HG03442 (cell line): ENCODE measurements at regions not wholly inside any gene's neighbourhood (a gene's known extent, or its start where the extent isn't known, plus 50 kb on each side); places are given as distances from the start of the nearest gene placed in this dataset.
A peak's percentile ranks its signal among the peaks of the same experiment; 100 is the strongest.
"Not testable (repeated sequence)": the region's sequence is repeated elsewhere in the genome, so short reads cannot be mapped to it uniquely, and the experiment has no call there.

Experiments
- ATAC-seq: cut with Tn5 transposase; IDR thresholded peaks from one replicate; pipeline ENCODE4 v1.9.1; 2021; ENCODE audit warnings: mild to moderate bottlenecking, moderate library complexity; ENCODE audit not compliant: unreplicated experiment

GRCh38 chr5:26563979-26564378 lies 474.4 kb downstream of the CDH9 start:
- no peak for ATAC-seq

- no peak for ATAC-seq
Observed at GRCh38 chr5:26553079-26553478, 485.3 kb downstream of the CDH9 start.

GRCh38 chr5:26543987-26544386 lies 494.4 kb downstream of the CDH9 start:
- ATAC-seq: no peak

DNA sequence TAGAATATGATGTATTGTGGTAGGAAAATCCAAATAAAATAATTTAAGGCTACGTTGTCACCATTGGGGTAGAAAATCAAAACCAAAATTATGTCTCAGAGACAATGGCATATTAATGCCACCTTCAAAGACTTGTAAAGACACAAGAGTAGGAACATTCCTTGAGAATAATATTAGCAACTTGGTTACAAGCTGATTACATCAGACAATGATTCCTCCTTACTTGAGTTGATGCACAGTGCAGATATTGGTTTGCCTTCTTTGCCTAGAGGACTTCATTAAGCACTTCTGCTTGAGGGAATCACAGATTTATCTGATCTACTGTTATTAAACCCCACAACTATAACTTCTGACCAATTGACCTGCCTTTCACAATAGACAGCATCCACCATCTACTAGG lies 500.2 kb downstream of the CDH9 start:
- ATAC-seq: no peak

DNA sequence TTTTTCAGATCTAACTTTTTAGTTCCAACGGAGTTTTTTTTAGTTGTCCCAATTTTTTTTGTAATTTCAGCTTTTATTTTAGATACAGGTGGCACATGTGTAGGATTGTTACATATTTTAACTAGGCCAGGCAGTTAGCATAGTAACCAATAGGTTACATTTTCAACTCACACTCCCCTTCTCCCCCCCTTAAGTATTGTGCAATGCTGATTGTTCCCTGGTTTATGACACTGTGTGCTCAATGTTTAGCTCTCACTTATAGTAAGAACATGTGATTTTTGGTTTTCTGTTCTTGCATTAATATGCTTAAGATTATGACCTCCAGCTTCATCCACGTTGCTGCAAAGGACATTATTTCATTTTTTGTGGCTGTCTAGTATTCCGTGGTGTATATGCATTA lies 503.2 kb downstream of the CDH9 start:
- no peak for ATAC-seq

- ATAC-seq: no peak
Observed at GRCh38 chr5:26530305-26530704, 508.1 kb downstream of the CDH9 start.

DNA sequence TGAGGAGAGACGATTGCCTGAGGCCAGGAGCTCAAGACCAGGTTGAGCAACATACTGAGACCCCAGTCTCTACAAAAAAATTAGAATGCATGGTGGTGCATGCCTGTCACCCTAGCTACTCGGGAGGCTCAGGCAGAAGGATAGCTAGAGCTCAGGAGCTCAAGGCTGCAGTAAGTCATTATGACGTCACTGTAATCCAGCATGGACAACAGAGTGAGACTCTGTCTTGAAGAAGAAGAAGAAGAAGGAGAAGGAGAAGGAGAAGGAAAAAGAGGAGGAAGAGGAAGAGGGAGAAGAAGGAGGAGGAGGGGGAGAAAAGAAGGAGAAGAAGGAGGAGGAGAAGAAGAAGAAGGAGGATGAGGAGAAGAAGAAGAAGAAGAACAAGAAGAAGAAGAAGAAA lies 519.1 kb downstream of the CDH9 start:
- ATAC-seq: no peak

- ATAC-seq: no peak
Observed at GRCh38 chr5:26518065-26518464, 520.3 kb downstream of the CDH9 start.

GRCh38 chr5:26498972-26499371 lies 539.4 kb downstream of the CDH9 start:
- ATAC-seq: no peak

DNA sequence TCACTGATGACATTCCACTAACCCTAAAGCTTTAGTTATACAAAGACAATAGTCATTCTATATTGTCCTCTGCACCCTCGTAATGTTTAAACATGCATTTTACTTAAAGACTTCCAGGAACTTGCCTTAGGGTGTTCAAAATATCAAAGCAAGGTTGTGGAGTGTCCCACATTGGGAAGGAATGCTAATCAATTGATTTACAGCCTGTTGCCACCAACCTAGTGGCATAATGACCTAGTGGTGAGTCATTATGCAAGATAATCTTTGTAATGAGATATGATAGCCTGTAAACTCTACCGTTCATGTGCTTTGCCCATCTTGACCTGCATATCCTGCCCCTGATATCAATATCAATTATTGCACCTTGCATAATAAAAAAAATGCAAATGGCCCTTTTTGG lies 542.9 kb downstream of the CDH9 start:
- ATAC-seq: no peak

- ATAC-seq: no peak
Observed at GRCh38 chr5:26492906-26493459, 545.4 kb downstream of the CDH9 start.

- no peak for ATAC-seq
Observed at GRCh38 chr5:26487553-26487952, 550.8 kb downstream of the CDH9 start.

GRCh38 chr5:26486631-26487030 lies 551.8 kb downstream of the CDH9 start:
- ATAC-seq: no peak

DNA sequence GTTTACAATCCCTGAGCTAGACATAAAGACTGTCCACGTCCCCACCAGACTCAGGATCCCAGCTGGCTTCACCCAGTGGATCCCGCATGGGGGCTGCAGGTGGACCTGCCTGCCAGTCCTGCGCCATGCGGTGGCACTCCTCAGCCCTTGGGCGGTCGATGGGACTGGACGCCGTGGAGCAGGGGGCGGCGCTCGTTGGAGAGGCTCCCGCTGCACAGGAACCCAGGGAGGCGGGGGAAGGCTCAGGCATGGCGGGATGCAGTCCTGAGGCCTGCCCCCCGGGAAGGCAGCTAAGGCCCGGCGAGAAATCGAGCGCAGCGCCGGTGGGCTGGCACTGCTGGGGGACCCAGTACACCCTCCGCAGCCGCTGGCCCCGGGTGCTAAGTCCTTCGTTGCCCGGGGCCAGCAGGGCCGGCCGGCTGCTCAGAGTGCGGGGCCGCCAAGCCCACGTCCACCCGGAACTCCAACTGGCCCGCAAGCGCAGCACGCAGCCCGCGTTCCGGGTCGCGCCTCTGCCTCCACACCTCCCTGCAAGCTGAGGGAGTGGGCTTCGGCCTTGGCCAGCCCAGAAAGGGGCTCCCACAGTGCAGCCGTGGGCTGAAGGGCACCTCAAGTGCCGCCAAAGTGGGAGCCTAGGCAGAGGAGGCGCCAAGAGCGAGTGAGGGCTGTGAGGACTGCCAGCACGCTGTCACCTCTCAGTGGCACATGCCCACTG lies 553.1 kb downstream of the CDH9 start:
- ATAC-seq: not testable (repeated sequence)

- ATAC-seq: peak; percentile 55
Observed at GRCh38 chr5:26482810-26483375, 555.5 kb downstream of the CDH9 start.

DNA sequence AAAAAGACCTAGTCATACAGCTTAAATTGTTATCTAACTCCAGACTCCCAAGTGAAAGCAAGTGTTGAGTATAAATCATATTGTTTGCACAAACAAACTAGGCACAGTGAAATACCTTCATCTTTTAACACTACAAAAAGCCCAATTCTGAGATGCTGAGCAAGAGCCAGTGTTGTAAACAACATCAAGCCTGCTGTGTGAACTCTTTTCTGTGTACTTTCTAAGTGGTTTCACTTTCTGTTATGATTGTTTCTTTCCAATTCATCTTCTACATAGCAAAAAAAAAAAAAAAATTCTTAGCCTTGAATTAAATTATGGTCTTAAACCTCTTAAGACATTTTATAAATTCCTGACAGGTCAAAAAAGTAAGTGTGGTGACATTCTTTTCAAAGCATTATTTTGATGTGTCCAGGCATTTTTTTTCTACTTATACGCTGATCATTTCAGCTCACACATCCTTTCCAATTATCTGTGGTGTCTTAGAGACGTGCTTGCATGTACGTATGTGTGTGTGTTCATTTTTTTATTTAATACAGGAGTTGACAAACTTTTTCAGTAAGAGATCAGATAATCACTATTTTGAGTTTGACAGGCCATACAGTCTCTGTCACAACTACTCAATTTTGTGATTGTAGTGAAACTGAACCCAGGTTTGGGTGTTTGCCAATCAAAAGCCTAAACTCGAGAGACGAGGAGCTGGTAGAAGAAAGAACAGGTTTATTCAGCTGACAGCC lies 556.1 kb downstream of the CDH9 start:
- ATAC-seq: no peak

DNA sequence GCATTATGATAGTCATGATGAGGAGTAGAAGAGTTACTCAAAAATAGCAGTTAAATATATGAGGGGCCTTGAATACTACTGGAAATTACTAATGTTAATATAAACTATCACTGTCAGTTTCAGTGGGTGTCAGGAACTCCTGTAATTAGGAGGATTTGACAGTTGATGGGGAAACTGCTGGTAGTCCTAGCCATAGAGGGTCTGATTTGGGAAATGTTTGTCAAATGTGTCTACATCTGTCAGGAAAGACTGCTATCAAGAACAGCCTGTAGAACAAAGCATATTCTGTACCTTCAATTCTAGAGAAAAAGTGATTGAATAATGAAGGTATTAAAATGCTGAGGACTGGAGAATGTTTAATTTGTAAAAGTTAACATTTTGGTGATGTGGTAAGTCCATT lies 567.9 kb downstream of the CDH9 start:
- no peak for ATAC-seq

DNA sequence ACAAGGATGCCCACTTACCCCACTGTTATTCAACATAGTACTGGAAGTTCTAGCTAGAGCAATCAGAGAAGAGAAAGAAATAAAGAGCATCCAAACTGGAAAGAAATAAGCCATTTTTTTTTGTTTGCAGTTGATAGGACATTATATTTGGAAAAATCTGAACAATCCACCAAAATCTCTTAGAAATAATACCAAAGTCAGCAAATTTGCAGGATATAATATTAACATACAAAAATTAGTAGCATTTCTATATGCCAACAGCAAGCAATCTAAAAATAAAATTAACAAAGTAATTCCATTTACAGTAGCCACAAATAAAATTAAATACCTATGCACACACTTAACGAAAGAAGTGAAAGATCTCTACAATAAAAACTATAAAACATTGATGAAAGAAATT lies 599.3 kb downstream of the CDH9 start:
- ATAC-seq: no peak

DNA sequence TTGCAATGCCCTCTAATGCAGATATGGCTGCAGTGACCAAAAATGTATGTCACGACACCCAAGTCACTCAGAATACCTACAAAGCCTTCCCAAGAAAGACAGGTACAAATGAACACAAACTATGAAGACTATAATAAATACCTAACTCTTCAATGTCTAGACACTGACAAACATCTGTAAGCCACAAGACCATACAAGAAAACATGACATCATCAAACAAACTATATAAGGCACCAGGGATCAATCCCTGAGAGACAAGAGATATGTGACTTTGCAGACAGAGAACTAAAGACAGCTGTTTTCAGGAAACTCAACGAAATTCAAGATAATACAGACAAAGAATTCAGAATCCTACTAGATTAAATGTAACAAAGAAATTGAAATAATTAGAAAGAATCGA lies 603.7 kb downstream of the CDH9 start:
- no peak for ATAC-seq

GRCh38 chr5:26432386-26432785 lies 606.0 kb downstream of the CDH9 start:
- ATAC-seq: no peak

DNA sequence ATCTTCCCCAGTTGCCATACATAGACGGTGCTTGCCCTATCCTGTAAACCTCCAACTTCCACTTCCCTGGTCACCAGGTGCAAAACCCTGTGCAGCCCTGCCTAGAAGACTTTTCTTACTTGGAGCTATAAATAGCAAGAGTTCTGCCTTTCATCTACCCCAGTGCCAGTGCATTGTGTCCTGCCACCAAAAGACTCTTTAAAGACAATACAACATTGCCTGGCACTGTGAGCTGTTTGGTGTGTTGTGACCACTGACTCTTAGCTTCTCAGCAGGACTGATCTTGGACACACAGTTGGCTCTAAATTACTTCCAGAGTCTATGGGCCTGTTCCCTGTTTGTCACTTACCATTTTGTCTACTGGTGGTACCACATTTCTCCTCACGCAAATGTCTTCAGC lies 608.1 kb downstream of the CDH9 start:
- ATAC-seq: no peak

DNA sequence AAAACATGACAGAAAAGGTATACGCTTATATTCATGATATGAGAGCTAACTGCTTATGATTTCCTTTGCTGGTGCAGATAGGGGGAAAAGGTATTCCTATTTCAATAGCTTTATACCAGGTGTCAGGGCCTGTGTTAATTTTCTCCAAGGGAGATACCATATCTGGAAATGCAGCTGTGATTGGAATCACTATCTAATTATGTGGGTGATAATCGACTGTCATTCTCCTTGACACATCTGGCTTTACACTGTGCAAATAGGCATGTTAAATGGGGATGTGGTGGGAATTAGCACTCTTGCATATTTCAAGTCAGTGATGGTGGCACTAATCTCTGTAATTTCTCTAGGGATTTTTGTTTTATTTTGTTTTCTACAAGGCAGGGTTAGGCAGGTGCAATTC lies 611.1 kb downstream of the CDH9 start:
- no peak for ATAC-seq
